B cell (primary cell): ENCODE measurements at regions not wholly inside any gene's neighbourhood (a gene's known extent, or its start where the extent isn't known, plus 50 kb on each side); places are given as distances from the start of the nearest gene placed in this dataset.
"Not testable (repeated sequence)": the region's sequence is repeated elsewhere in the genome, so short reads cannot be mapped to it uniquely, and the experiment has no call there.

Experiments used
- CTCF ChIP-seq: fragments of 200-600 bp; IDR thresholded peaks from one replicate; pipeline ENCODE4 v1.8.0; 2022; ENCODE audit warnings: antibody characterized with exemption, mild to moderate bottlenecking
- EZH2 ChIP-seq: IDR thresholded peaks from 2 replicates; pipeline ENCODE4 v1.6.1; 2012; ENCODE audit warnings: borderline replicate concordance, low read depth, mild to moderate bottlenecking, moderate library complexity, low read length; ENCODE audit not compliant: insufficient read depth, poor library complexity, severe bottlenecking

GRCh38 chr12:112697441-112697840, 94.1 kb upstream of the RPH3A start:
- TF ChIP-seq CTCF, EZH2: not testable (repeated sequence)
